ENCODE measurements at regions not wholly inside any gene's neighbourhood (a gene's known extent, or its start where the extent isn't known, plus 50 kb on each side); places are given as distances from the start of the nearest gene placed in this dataset.

- TF ChIP-seq, protein P1, sequence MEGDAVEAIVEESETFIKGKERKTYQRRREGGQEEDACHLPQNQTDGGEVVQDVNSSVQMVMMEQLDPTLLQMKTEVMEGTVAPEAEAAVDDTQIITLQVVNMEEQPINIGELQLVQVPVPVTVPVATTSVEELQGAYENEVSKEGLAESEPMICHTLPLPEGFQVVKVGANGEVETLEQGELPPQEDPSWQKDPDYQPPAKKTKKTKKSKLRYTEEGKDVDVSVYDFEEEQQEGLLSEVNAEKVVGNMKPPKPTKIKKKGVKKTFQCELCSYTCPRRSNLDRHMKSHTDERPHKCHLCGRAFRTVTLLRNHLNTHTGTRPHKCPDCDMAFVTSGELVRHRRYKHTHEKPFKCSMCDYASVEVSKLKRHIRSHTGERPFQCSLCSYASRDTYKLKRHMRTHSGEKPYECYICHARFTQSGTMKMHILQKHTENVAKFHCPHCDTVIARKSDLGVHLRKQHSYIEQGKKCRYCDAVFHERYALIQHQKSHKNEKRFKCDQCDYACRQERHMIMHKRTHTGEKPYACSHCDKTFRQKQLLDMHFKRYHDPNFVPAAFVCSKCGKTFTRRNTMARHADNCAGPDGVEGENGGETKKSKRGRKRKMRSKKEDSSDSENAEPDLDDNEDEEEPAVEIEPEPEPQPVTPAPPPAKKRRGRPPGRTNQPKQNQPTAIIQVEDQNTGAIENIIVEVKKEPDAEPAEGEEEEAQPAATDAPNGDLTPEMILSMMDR (IDR thresholded peaks at IDR 0.05; ENCODE audit: low read depth, low read length) = no peak
- TF ChIP-seq POLR2A (IDR thresholded peaks at IDR 0.05; ENCODE audit: extremely low read depth, insufficient read length) (no peak), MYC (IDR thresholded peaks at IDR 0.05; ENCODE audit: low read depth, low read length) (no peak)
These were observed 653.5 kb downstream of the TRHDE start for GRCh38 chr12:72925716-72926115.
